ENCODE measurements at regions not wholly inside any gene's neighbourhood (a gene's known extent, or its start where the extent isn't known, plus 50 kb on each side); places are given as distances from the start of the nearest gene placed in this dataset.

DNA sequence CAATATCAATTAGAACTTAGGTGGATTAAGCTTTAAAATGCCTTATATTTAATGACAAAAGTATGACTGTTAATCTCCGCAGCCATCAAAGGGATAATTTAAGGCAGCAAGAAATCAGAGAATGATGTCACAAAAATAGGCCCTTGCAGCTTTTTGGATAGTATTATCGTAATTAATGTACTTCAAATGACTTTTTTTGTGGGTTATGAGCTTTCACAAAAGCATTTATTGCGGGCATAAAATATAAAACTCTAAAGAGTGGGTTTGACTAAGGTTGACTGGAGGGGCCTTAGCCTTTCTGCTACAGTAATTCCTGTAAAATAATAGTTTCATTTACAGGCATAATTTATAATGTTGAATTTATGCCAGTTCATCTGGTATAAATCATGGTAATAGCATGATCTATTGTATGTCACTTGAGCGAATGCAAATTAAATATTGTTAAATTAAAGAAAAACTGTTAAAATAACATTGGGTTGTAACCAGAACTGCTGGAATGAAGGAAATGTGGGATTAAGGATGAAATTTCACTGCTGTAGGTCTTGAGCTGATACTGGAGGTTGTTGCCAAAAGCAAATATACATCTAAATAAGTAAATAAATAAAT is 78.5 kb upstream of the ZFP64 start:
- DNase-seq (ENCODE audit: low read depth in 1 of 2, low spot score in 1 of 2): no peak
- TF ChIP-seq, protein P1, sequence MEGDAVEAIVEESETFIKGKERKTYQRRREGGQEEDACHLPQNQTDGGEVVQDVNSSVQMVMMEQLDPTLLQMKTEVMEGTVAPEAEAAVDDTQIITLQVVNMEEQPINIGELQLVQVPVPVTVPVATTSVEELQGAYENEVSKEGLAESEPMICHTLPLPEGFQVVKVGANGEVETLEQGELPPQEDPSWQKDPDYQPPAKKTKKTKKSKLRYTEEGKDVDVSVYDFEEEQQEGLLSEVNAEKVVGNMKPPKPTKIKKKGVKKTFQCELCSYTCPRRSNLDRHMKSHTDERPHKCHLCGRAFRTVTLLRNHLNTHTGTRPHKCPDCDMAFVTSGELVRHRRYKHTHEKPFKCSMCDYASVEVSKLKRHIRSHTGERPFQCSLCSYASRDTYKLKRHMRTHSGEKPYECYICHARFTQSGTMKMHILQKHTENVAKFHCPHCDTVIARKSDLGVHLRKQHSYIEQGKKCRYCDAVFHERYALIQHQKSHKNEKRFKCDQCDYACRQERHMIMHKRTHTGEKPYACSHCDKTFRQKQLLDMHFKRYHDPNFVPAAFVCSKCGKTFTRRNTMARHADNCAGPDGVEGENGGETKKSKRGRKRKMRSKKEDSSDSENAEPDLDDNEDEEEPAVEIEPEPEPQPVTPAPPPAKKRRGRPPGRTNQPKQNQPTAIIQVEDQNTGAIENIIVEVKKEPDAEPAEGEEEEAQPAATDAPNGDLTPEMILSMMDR (IDR thresholded peaks at IDR 0.05; ENCODE audit: low read depth, low read length): no peak
- Histone ChIP-seq H3K27me3 (no peaks in the 10 kb centered on the region), H3K27ac (no peak overlapping the region), H3K9me3 (ENCODE audit: low read depth) (no peaks in the 10 kb centered on the region), H3K36me3 (no peaks in the 10 kb centered on the region), H3K4me3 (no peak overlapping the region), H3K4me1 (ENCODE audit: low read depth) (no peaks in the 10 kb centered on the region)

DNA sequence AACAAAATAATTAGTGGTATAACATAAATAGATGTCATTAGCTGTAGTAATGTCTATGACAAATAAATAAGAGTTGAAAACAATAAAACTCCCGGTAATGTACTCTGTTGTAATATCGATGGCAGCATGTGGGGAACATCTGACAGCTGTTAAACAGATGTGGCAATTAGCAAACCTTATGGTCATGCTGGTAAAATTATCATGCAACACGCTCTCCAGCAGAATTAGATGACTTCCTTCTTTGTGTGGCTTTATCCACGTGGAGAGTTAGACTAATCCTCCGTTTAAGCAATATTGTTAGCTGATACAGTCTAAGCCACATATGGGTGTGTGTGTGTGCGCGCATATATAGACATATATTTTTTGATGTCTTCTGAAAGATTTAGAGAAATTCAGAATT is 77.7 kb upstream of the ZFP64 start:
- TF ChIP-seq, protein P1 (IDR thresholded peaks at IDR 0.05; ENCODE audit: low read depth, low read length): no peak
- Histone ChIP-seq H3K36me3 (no peaks in the 10 kb centered on the region), H3K4me1 (ENCODE audit: low read depth) (no peaks in the 10 kb centered on the region), H3K27me3 (no peaks in the 10 kb centered on the region), H3K27ac (no peak overlapping the region), H3K9me3 (ENCODE audit: low read depth) (no peaks in the 10 kb centered on the region), H3K4me3 (no peak overlapping the region)
- DNase-seq (ENCODE audit: low read depth in 1 of 2, low spot score in 1 of 2): peak in 1 of 2 donors; percentile 48

- H3K27me3 ChIP-seq: no peaks in the 10 kb centered on the region
- no peak overlapping the region for H3K4me3 ChIP-seq
- H3K4me1 ChIP-seq (ENCODE audit: low read depth): no peaks in the 10 kb centered on the region
- TF ChIP-seq, protein P1 (IDR thresholded peaks at IDR 0.05; ENCODE audit: low read depth, low read length): no peak
- peak in 1 of 2 donors; percentile 38 for DNase-seq (ENCODE audit: low read depth in 1 of 2, low spot score in 1 of 2)
- no peaks in the 10 kb centered on the region for H3K36me3 ChIP-seq
- no peak overlapping the region for H3K27ac ChIP-seq
- H3K9me3 ChIP-seq (ENCODE audit: low read depth): no peaks in the 10 kb centered on the region
Measured at GRCh38 chr20:52268184-52268749, 76.7 kb upstream of the ZFP64 start.

DNA sequence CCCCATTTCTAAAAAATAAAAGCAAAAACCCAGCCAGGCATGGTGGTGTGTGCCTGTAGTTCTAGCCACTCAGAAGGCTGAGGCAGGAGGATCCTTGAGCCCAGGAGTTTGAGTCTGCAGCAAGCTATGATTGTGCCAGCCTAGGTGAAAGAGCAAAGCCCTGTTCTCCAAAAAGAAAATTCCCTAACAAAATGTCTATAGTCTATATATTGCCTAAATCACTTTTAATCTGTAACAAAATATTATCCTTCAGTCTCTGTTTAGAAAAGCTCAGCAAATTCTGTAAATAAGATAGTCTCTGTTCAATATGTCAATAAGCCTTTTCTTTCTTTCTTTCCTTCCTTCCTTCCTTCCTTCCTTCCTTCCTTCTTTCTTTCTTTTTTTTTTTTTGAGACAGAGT is 75.8 kb upstream of the ZFP64 start:
- no peak for DNase-seq (ENCODE audit: low read depth in 1 of 2, low spot score in 1 of 2)
- H3K4me3 ChIP-seq: no peak overlapping the region
- H3K27ac ChIP-seq: no peak overlapping the region
- TF ChIP-seq, protein P1 (IDR thresholded peaks at IDR 0.05; ENCODE audit: low read depth, low read length): no peak
- H3K27me3 ChIP-seq: no peaks in the 10 kb centered on the region
- no peaks in the 10 kb centered on the region for H3K9me3 ChIP-seq (ENCODE audit: low read depth)
- no peaks in the 10 kb centered on the region for H3K36me3 ChIP-seq
- H3K4me1 ChIP-seq (ENCODE audit: low read depth): no peaks in the 10 kb centered on the region

- DNase-seq (ENCODE audit: low read depth in 1 of 2, low spot score in 1 of 2): no peak
- TF ChIP-seq, protein P1 (IDR thresholded peaks at IDR 0.05; ENCODE audit: low read depth, low read length): no peak
- H3K4me1 ChIP-seq (ENCODE audit: low read depth): no peaks in the 10 kb centered on the region
- no peaks in the 10 kb centered on the region for H3K9me3 ChIP-seq (ENCODE audit: low read depth)
- no peaks in the 10 kb centered on the region for H3K27me3 ChIP-seq
- no peak overlapping the region for H3K4me3 ChIP-seq
- H3K27ac ChIP-seq: no peak overlapping the region
- H3K36me3 ChIP-seq: no peaks in the 10 kb centered on the region
Measured at GRCh38 chr20:52263757-52264156, 72.2 kb upstream of the ZFP64 start.

All from cardiac muscle cell (in vitro differentiated cells and primary cell).